Upper lobe of left lung (tissue), 4 donors: ENCODE measurements at regions not wholly inside any gene's neighbourhood (a gene's known extent, or its start where the extent isn't known, plus 50 kb on each side); places are given as distances from the start of the nearest gene placed in this dataset.

ENCODE experiments used
- EP300 ChIP-seq, 4 donors: sonication (generic); formaldehyde crosslinking; IDR thresholded peaks; one replicate each; pipeline ENCODE4 v1.5.1; 2017; ENCODE audit warnings: antibody characterized with exemption in 4 of 4, control low read depth in 2 of 4
- TF ChIP-seq, protein P1 (sequence below), 6 experiments: fragments of 450-650 bp in 4 of 6; fragments of 200-600 bp in 2 of 6; sonication (generic) in 2 of 6; IDR thresholded peaks; one replicate each; pipeline ENCODE4 v1.5.1; 2016 to 2019; ENCODE audit warnings: antibody characterized with exemption in 6 of 6

DNA sequence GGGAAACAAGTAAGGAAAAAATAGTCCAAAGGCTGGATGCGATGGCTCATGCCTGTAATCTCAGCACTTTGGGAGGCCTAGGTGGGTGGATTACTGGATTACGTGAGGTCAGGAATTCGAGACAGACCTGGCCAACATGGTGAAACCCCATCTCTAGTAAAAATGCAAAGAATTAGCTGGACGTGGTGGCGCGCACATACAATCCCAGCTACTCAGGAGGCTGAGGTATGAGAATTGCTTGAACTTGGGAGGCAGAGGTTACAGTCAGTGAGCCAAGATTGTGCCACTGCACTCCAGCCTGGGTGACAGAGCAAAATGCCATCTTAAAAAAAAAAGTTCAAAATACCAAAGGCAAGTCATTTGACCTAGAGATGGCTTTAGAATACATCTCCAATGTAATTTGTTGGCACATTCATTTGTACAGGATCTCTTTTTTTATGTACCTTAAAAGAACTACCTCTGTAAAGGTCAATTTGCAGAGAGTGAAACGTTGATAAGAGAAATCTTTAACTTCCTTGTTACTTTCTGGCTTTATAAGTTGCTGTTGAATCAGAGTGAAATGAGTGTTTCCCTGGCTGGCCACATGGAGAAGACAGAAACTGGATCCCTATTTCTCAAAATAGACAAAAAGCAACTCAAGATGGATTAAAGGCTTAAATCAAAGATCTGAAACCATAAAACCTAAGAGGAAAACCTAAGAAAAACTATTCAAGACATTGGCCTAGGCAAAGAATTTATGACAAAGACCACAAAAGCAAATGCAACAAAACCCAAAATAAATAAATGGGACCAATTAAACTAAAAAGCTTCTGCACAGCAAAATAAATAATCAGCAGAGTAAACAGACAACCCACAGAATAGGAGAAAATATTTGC, 260.7 kb downstream of the KLF6 start:
- TF ChIP-seq, protein P1, sequence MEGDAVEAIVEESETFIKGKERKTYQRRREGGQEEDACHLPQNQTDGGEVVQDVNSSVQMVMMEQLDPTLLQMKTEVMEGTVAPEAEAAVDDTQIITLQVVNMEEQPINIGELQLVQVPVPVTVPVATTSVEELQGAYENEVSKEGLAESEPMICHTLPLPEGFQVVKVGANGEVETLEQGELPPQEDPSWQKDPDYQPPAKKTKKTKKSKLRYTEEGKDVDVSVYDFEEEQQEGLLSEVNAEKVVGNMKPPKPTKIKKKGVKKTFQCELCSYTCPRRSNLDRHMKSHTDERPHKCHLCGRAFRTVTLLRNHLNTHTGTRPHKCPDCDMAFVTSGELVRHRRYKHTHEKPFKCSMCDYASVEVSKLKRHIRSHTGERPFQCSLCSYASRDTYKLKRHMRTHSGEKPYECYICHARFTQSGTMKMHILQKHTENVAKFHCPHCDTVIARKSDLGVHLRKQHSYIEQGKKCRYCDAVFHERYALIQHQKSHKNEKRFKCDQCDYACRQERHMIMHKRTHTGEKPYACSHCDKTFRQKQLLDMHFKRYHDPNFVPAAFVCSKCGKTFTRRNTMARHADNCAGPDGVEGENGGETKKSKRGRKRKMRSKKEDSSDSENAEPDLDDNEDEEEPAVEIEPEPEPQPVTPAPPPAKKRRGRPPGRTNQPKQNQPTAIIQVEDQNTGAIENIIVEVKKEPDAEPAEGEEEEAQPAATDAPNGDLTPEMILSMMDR (IDR thresholded peaks at IDR 0.05) = no peak
- TF ChIP-seq EP300 (IDR thresholded peaks at IDR 0.05) = no peak
